ENCODE measurements at regions not wholly inside any gene's neighbourhood (a gene's known extent, or its start where the extent isn't known, plus 50 kb on each side); places are given as distances from the start of the nearest gene placed in this dataset.
"Not testable (repeated sequence)": the region's sequence is repeated elsewhere in the genome, so short reads cannot be mapped to it uniquely, and the experiment has no call there.

GRCh38 chr4:128454281-128454871 is 166.8 kb upstream of the PGRMC2 start:
- DNase-seq (ENCODE audit: low read depth, low spot score), result peak; percentile 10

- no peak for DNase-seq (ENCODE audit: low read depth, low spot score)
Measured at GRCh38 chr4:128452415-128452814, 164.8 kb upstream of the PGRMC2 start.

GRCh38 chr4:128451270-128451905 is 163.8 kb upstream of the PGRMC2 start:
- no peak for DNase-seq (ENCODE audit: low read depth, low spot score)

GRCh38 chr4:128450326-128451120 is 162.9 kb upstream of the PGRMC2 start:
- no peak for DNase-seq (ENCODE audit: low read depth, low spot score)

GRCh38 chr4:128449251-128449650 is 161.6 kb upstream of the PGRMC2 start:
- DNase-seq (ENCODE audit: low read depth, low spot score), result no peak

GRCh38 chr4:128444544-128445302 is 157.1 kb upstream of the PGRMC2 start:
- DNase-seq (ENCODE audit: low read depth, low spot score), result no peak

GRCh38 chr4:128440923-128441322 is 153.3 kb upstream of the PGRMC2 start:
- DNase-seq (ENCODE audit: low read depth, low spot score), result no peak

GRCh38 chr4:128437023-128437422 is 149.4 kb upstream of the PGRMC2 start:
- not testable (repeated sequence) for DNase-seq (ENCODE audit: low read depth, low spot score)

- not testable (repeated sequence) for DNase-seq (ENCODE audit: low read depth, low spot score)
Measured at GRCh38 chr4:128429023-128429613, 141.5 kb upstream of the PGRMC2 start.

- DNase-seq (ENCODE audit: low read depth, low spot score), result no peak
Measured at GRCh38 chr4:128428397-128428796, 140.8 kb upstream of the PGRMC2 start.

- DNase-seq (ENCODE audit: low read depth, low spot score), result no peak
Measured at GRCh38 chr4:128427832-128428366, 140.3 kb upstream of the PGRMC2 start.

GRCh38 chr4:128424527-128425497 is 137.2 kb upstream of the PGRMC2 start:
- no peak for DNase-seq (ENCODE audit: low read depth, low spot score)

- DNase-seq (ENCODE audit: low read depth, low spot score), result not testable (repeated sequence)
Measured at GRCh38 chr4:128422296-128422695, 134.7 kb upstream of the PGRMC2 start.

GRCh38 chr4:128416921-128417320 is 129.3 kb upstream of the PGRMC2 start:
- no peak for DNase-seq (ENCODE audit: low read depth, low spot score)

GRCh38 chr4:128410037-128410436 is 122.4 kb upstream of the PGRMC2 start:
- DNase-seq (ENCODE audit: low read depth, low spot score), result no peak

GRCh38 chr4:128403586-128403985 is 116.0 kb upstream of the PGRMC2 start:
- no peak for DNase-seq (ENCODE audit: low read depth, low spot score)

- DNase-seq (ENCODE audit: low read depth, low spot score), result no peak
Measured at GRCh38 chr4:128394778-128395177, 107.2 kb upstream of the PGRMC2 start.

- no peak for DNase-seq (ENCODE audit: low read depth, low spot score)
Measured at GRCh38 chr4:128393101-128393704, 105.6 kb upstream of the PGRMC2 start.

- no peak for DNase-seq (ENCODE audit: low read depth, low spot score)
Measured at GRCh38 chr4:128390475-128390996, 102.9 kb upstream of the PGRMC2 start.

Data from activated CD4-positive, CD25-positive, alpha-beta regulatory T cell treated with anti-CD3 and anti-CD28 coated beads, Interleukin-2, amount 50 U/mL, for 16 hours (primary cell).